Renal cortex interstitium (tissue), 11 donors: ENCODE measurements at regions not wholly inside any gene's neighbourhood (a gene's known extent, or its start where the extent isn't known, plus 50 kb on each side); places are given as distances from the start of the nearest gene placed in this dataset.
A peak's percentile ranks its signal among the peaks of the same experiment; 100 is the strongest.
"Not testable (repeated sequence)": the region's sequence is repeated elsewhere in the genome, so short reads cannot be mapped to it uniquely, and the experiment has no call there.

ENCODE experiments used
- DNase-seq, 11 donors: peaks; one replicate each; pipeline ENCODE4 v3.0.0-alpha.2; 2013; ENCODE audit warnings: low read depth in 9 of 11, low spot score in 4 of 11; ENCODE audit errors: extremely low read depth in 1 of 11

- DNase-seq = no peak
Measured at GRCh38 chr1:115158181-115158580, 68.9 kb upstream of the TSPAN2 start.

GRCh38 chr1:115156826-115157468, 67.6 kb upstream of the TSPAN2 start:
- no peak for DNase-seq

- DNase-seq = no peak
Measured at GRCh38 chr1:115153966-115154557, 64.8 kb upstream of the TSPAN2 start.

- DNase-seq = not testable (repeated sequence)
Measured at GRCh38 chr1:115147928-115148327, 58.6 kb upstream of the TSPAN2 start.

- no peak for DNase-seq
Measured at GRCh38 chr1:115145226-115145625, 55.9 kb upstream of the TSPAN2 start.

- no peak for DNase-seq
Measured at GRCh38 chr1:115144176-115144575, 54.9 kb upstream of the TSPAN2 start.

GRCh38 chr1:115142616-115143015, 53.3 kb upstream of the TSPAN2 start:
- DNase-seq = peak in 1 of 11 donors; percentile 12

GRCh38 chr1:115141145-115141454, 51.8 kb upstream of the TSPAN2 start:
- DNase-seq = no peak

- no peak for DNase-seq
Measured at GRCh38 chr1:115140442-115141144, 51.3 kb upstream of the TSPAN2 start.

- DNase-seq = no peak
Measured at GRCh38 chr1:115139381-115139780, 50.1 kb upstream of the TSPAN2 start.
